H1 (cell line): ENCODE measurements at regions not wholly inside any gene's neighbourhood (a gene's known extent, or its start where the extent isn't known, plus 50 kb on each side); places are given as distances from the start of the nearest gene placed in this dataset.

Source experiments
- RXRA ChIP-seq: IDR thresholded peaks from 2 replicates; pipeline ENCODE4 v1.6.1; 2011; ENCODE audit warnings: low read depth, mild to moderate bottlenecking, low read length, moderate library complexity; ENCODE audit not compliant: insufficient read depth

DNA sequence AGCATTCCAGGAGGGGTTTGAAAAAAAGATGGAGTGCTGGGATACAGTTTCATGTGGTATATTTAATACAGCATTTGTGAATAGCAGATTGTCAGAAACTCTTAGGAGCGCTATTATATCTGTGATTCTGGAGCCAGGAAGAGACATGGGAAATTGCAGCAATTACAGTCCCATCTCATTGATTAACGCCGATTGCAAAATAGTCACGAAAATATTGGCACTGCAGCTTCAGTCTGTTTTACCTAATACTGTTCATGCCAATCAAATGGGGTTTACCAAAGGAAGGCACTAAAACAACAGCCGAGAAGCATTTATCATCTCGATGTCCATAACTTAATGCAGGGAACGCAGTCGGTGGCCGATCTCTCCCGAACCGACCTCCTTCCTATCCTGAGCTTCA is 295.8 kb downstream of the TEX29 start (continued):
- TF ChIP-seq RXRA, result no peak
